Keratinocyte (primary cell): ENCODE measurements at regions not wholly inside any gene's neighbourhood (a gene's known extent, or its start where the extent isn't known, plus 50 kb on each side); places are given as distances from the start of the nearest gene placed in this dataset.

Experiments
- DNase-seq: peaks from one replicate; pipeline ENCODE4 v3.0.0-alpha.2; 2011; ENCODE audit warnings: low read depth, missing footprints, low spot score
- FAIRE-seq: peaks from 2 replicates; lab custom pipeline; 2011; peaks lifted over from hg19 to GRCh38; lab: Jason Lieb, UNC
- H2AFZ ChIP-seq: 2 replicates; pipeline ENCODE4 v1.6.0; 2012; ENCODE audit warnings: low read length, control low read depth, inconsistent platforms; ENCODE audit not compliant: control insufficient read depth
- H3K27ac ChIP-seq: 2 replicates; pipeline ENCODE4 v1.5.1; 2011; ENCODE audit warnings: low read length; ENCODE audit not compliant: control insufficient read depth, insufficient read depth
- H3K27me3 ChIP-seq: 3 replicates; pipeline ENCODE4 v1.6.0; 2011; ENCODE audit warnings: low read length; ENCODE audit not compliant: control insufficient read depth, insufficient read depth; ENCODE audit errors: extremely low read depth
- H3K36me3 ChIP-seq, 2 experiments: 2 replicates in 1 of 2; 3 replicates in 1 of 2; pipeline ENCODE4 v1.5.1; 2011; ENCODE audit warnings: low read length in 2 of 2, mild to moderate bottlenecking in 1 of 2; ENCODE audit not compliant: control insufficient read depth in 2 of 2, insufficient read depth in 2 of 2; ENCODE audit errors: extremely low read depth in 1 of 2
- H3K4me1 ChIP-seq: 3 replicates; pipeline ENCODE4 v1.5.1; 2011; ENCODE audit warnings: low read length; ENCODE audit not compliant: control insufficient read depth, insufficient read depth; ENCODE audit errors: extremely low read depth
- H3K4me2 ChIP-seq: 3 replicates; pipeline ENCODE4 v1.6.0; 2011; ENCODE audit warnings: low read depth, low read length; ENCODE audit not compliant: control insufficient read depth, insufficient read depth; ENCODE audit errors: extremely low read depth
- H3K4me3 ChIP-seq, 3 experiments: fragments of 200-600 bp in 1 of 3; sonication (generic) in 1 of 3; 2 replicates in 2 of 3; 3 replicates in 1 of 3; pipeline ENCODE4 v1.5.1; 2011 to 2016; ENCODE audit warnings: low read length in 3 of 3, mild to moderate bottlenecking in 3 of 3, control low read depth in 2 of 3, inconsistent platforms in 1 of 3, low read depth in 1 of 3, mixed read lengths in 1 of 3, mixed run types in 1 of 3, moderate library complexity in 1 of 3; ENCODE audit not compliant: control insufficient read depth in 2 of 3, insufficient read depth in 2 of 3; ENCODE audit errors: extremely low read depth in 1 of 3
- H3K79me2 ChIP-seq: 2 replicates; pipeline ENCODE4 v1.6.0; 2012; ENCODE audit warnings: low read length; ENCODE audit not compliant: control insufficient read depth, insufficient read depth
- H3K9ac ChIP-seq: 3 replicates; pipeline ENCODE4 v1.6.0; 2011; ENCODE audit warnings: low read length; ENCODE audit not compliant: control insufficient read depth, insufficient read depth; ENCODE audit errors: extremely low read depth
- H3K9me1 ChIP-seq: 3 replicates; pipeline ENCODE4 v1.6.0; 2011; ENCODE audit warnings: low read length; ENCODE audit not compliant: control insufficient read depth, insufficient read depth; ENCODE audit errors: extremely low read depth
- H3K9me3 ChIP-seq: 2 replicates; pipeline ENCODE4 v1.5.1; 2012; ENCODE audit warnings: low read depth, low read length; ENCODE audit not compliant: control insufficient read depth
- H4K20me1 ChIP-seq: 3 replicates; pipeline ENCODE4 v1.6.0; 2011; ENCODE audit warnings: low read length; ENCODE audit not compliant: control insufficient read depth, insufficient read depth; ENCODE audit errors: extremely low read depth
- EZH2 ChIP-seq: IDR thresholded peaks from one replicate; pipeline ENCODE4 v1.6.1; 2012; ENCODE audit warnings: inconsistent platforms, mild to moderate bottlenecking, low read length, moderate library complexity
- dilution Hi-C: fragments of 300-500 bp; cut with MboI; formaldehyde crosslinking; loops from one replicate; pipeline ENCODE4 v1.7.0; 2020; ENCODE audit warnings: low sequenced_read_pairs; ENCODE audit not compliant: extremely low pct_ligation_motif_present
- TF ChIP-seq, protein P1 (sequence below), 3 experiments: IDR thresholded peaks in 1 of 3; conservative IDR thresholded peaks in 1 of 3; optimal IDR thresholded peaks in 1 of 3; 2 replicates in 2 of 3; 3 replicates in 1 of 3; pipeline versions ENCODE3 to v1.5.1; 2011; ENCODE audit warnings: low read length in 3 of 3, mild to moderate bottlenecking in 3 of 3, moderate library complexity in 2 of 3, control low read depth in 1 of 3, inconsistent platforms in 1 of 3; ENCODE audit not compliant: insufficient read depth in 2 of 3; ENCODE audit errors: extremely low read depth in 1 of 3

DNA sequence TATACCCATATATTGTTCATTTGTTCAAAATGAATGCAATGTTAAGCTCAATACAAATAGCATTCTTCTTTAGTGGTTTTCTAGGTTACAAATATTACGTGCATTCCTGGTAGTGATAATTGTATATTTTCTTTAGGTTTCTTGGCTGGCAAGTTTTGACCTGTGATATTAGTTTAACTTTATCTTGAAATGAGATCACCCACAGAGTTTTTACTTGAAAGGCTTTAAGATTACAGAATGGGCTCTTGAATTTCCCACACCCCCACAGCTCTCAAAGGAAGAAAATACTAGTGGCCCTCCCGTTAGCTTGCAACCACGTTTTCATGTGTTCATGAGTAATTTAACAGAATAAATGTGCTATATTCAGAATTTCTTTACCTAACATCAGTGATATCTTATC is 1315.5 kb upstream of the GJE1 start:
- H2AFZ ChIP-seq = no peak overlapping the region
- FAIRE-seq (no peak), DNase-seq (no peak)
- H3K27ac ChIP-seq = no peak overlapping the region
- H3K9me3 ChIP-seq = no peaks in the 10 kb centered on the region
- dilution Hi-C loops = no loop called here
- TF ChIP-seq, protein P1, sequence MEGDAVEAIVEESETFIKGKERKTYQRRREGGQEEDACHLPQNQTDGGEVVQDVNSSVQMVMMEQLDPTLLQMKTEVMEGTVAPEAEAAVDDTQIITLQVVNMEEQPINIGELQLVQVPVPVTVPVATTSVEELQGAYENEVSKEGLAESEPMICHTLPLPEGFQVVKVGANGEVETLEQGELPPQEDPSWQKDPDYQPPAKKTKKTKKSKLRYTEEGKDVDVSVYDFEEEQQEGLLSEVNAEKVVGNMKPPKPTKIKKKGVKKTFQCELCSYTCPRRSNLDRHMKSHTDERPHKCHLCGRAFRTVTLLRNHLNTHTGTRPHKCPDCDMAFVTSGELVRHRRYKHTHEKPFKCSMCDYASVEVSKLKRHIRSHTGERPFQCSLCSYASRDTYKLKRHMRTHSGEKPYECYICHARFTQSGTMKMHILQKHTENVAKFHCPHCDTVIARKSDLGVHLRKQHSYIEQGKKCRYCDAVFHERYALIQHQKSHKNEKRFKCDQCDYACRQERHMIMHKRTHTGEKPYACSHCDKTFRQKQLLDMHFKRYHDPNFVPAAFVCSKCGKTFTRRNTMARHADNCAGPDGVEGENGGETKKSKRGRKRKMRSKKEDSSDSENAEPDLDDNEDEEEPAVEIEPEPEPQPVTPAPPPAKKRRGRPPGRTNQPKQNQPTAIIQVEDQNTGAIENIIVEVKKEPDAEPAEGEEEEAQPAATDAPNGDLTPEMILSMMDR (optimal IDR thresholded peaks at IDR 0.05 in 1 of 3, IDR thresholded peaks at IDR 0.05 in 1 of 3, conservative IDR thresholded peaks at IDR 0.05 in 1 of 3; ENCODE audit: extremely low read depth in 1 of 3, insufficient read depth in 2 of 3, low read length in 3 of 3) = no peak
- TF ChIP-seq EZH2 = no peak
- no peak overlapping the region for H3K4me2 ChIP-seq
- H3K4me3 ChIP-seq = no peak overlapping the region
- no peaks in the 10 kb centered on the region for H3K27me3 ChIP-seq
- no peaks in the 10 kb centered on the region for H3K4me1 ChIP-seq
- no peaks in the 10 kb centered on the region for H3K36me3 ChIP-seq
- H3K9me1 ChIP-seq = no peaks in the 10 kb centered on the region
- no peaks in the 10 kb centered on the region for H3K79me2 ChIP-seq
- no peaks in the 10 kb centered on the region for H4K20me1 ChIP-seq
- no peak overlapping the region for H3K9ac ChIP-seq

DNA sequence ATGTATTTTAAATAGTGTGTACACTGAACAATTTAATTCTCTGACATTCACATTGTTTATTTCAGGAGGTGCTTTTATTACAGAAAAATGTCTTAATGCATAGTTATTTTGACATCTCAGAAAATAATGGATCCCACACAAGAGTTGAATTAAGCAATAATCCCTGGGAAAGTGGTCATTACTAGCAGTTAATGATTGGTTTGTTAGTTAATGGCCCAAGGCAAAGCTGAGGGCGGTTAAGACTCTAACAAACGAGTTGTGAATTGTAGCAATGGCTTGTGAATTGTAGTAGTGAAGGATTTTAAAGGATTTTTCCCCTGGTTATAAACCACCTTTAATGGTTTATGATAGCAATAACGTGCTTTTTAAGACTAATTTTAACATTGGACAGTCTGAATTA is 1316.0 kb upstream of the GJE1 start:
- no peaks in the 10 kb centered on the region for H3K36me3 ChIP-seq
- no peaks in the 10 kb centered on the region for H3K27me3 ChIP-seq
- no peaks in the 10 kb centered on the region for H3K4me1 ChIP-seq
- H4K20me1 ChIP-seq = no peaks in the 10 kb centered on the region
- H3K79me2 ChIP-seq = no peaks in the 10 kb centered on the region
- dilution Hi-C loops = no loop called here
- no peak overlapping the region for H3K4me2 ChIP-seq
- H2AFZ ChIP-seq = no peak overlapping the region
- H3K4me3 ChIP-seq = no peak overlapping the region
- no peaks in the 10 kb centered on the region for H3K9me3 ChIP-seq
- H3K9ac ChIP-seq = no peak overlapping the region
- H3K9me1 ChIP-seq = no peaks in the 10 kb centered on the region
- no peak overlapping the region for H3K27ac ChIP-seq
- no peak for FAIRE-seq
- no peak for DNase-seq
- no peak for TF ChIP-seq EZH2
- TF ChIP-seq, protein P1 (optimal IDR thresholded peaks at IDR 0.05 in 1 of 3, IDR thresholded peaks at IDR 0.05 in 1 of 3, conservative IDR thresholded peaks at IDR 0.05 in 1 of 3; ENCODE audit: extremely low read depth in 1 of 3, insufficient read depth in 2 of 3, low read length in 3 of 3) = no peak
